CD14-positive monocyte (primary cell): ENCODE measurements at regions not wholly inside any gene's neighbourhood (a gene's known extent, or its start where the extent isn't known, plus 50 kb on each side); places are given as distances from the start of the nearest gene placed in this dataset.

ENCODE experiments used
- DNase-seq, 3 donors: peaks; one replicate each; pipeline ENCODE4 v3.0.0-alpha.2; 2011 to 2022
- H2AFZ ChIP-seq: 2 replicates; pipeline ENCODE4 v1.6.0; 2012; ENCODE audit warnings: mild to moderate bottlenecking, low read depth, low read length, inconsistent platforms; ENCODE audit not compliant: insufficient read depth, poor library complexity, severe bottlenecking
- H3K27ac ChIP-seq, 2 donors: 1 replicate in 1 of 2; 2 replicates in 1 of 2; pipeline ENCODE4 v1.5.1; 2012 to 2013; ENCODE audit warnings: low read length in 2 of 2, control low read depth in 1 of 2, inconsistent platforms in 1 of 2, low read depth in 1 of 2, mild to moderate bottlenecking in 1 of 2
- H3K27me3 ChIP-seq, 2 donors: one replicate each; pipeline versions ENCODE4 v1.6.0 to v1.6.1; 2011 to 2013; ENCODE audit warnings: low read length in 2 of 2; ENCODE audit not compliant: control insufficient read depth in 2 of 2, insufficient read depth in 2 of 2
- H3K36me3 ChIP-seq, 2 donors: replicated peaks in 1 of 2; 1 replicate in 1 of 2; 2 replicates in 1 of 2; pipeline versions ENCODE4 v1.5.1 to v1.6.1; 2012 to 2013; ENCODE audit warnings: low read length in 2 of 2, control low read depth in 1 of 2, inconsistent platforms in 1 of 2, mild to moderate bottlenecking in 1 of 2; ENCODE audit not compliant: insufficient read depth in 2 of 2, control insufficient read depth in 1 of 2
- H3K4me1 ChIP-seq, 2 donors: 1 replicate in 1 of 2; 2 replicates in 1 of 2; pipeline versions ENCODE4 v1.5.1 to v1.6.1; 2012 to 2013; ENCODE audit warnings: low read length in 2 of 2, control low read depth in 1 of 2, inconsistent platforms in 1 of 2, mild to moderate bottlenecking in 1 of 2, moderate library complexity in 1 of 2; ENCODE audit not compliant: insufficient read depth in 2 of 2, control insufficient read depth in 1 of 2
- H3K4me2 ChIP-seq: replicated peaks from 2 replicates; pipeline ENCODE3; 2012; ENCODE audit warnings: low read length, moderate library complexity, mild to moderate bottlenecking; ENCODE audit not compliant: poor library complexity, severe bottlenecking; ENCODE audit errors: extremely low read depth
- H3K4me3 ChIP-seq, 3 experiments: fragments of 200-600 bp in 1 of 3; sonication (generic) in 1 of 3; replicated peaks in 1 of 3; 1 replicate in 2 of 3; 2 replicates in 1 of 3; pipeline ENCODE4 v1.5.1; 2011 to 2013; ENCODE audit warnings: low read length in 3 of 3, mild to moderate bottlenecking in 3 of 3, control low read depth in 2 of 3, low read depth in 2 of 3, inconsistent platforms in 1 of 3, moderate library complexity in 1 of 3
- H3K79me2 ChIP-seq: 2 replicates; pipeline ENCODE4 v1.6.0; 2012; ENCODE audit warnings: mild to moderate bottlenecking, control low read depth, inconsistent platforms, low read length, moderate library complexity; ENCODE audit not compliant: insufficient read depth
- H3K9ac ChIP-seq: 2 replicates; pipeline ENCODE4 v1.6.0; 2017; ENCODE audit warnings: low read length, mild to moderate bottlenecking; ENCODE audit not compliant: insufficient read depth, poor library complexity, severe bottlenecking
- H3K9me3 ChIP-seq, 2 donors: replicated peaks in 1 of 2; 1 replicate in 1 of 2; 2 replicates in 1 of 2; pipeline versions ENCODE4 v1.5.1 to v1.6.1; 2012 to 2013; ENCODE audit warnings: low read length in 2 of 2, control low read depth in 1 of 2; ENCODE audit not compliant: control insufficient read depth in 1 of 2, insufficient read depth in 1 of 2
- H4K20me1 ChIP-seq: 2 replicates; pipeline ENCODE4 v1.6.0; 2012; ENCODE audit warnings: mild to moderate bottlenecking, low read length, control low read depth, moderate library complexity; ENCODE audit not compliant: insufficient read depth
- H3K27ac Mint-ChIP-seq, 7 donors: one replicate each; pipeline ENCODE4 v1.8.0; 2020; ENCODE audit warnings: mild to moderate bottlenecking in 7 of 7, mixed read lengths in 7 of 7, moderate library complexity in 6 of 7, inconsistent platforms in 2 of 7
- H3K27me3 Mint-ChIP-seq, 3 donors: one replicate each; pipeline ENCODE4 v1.8.0; 2021 to 2022; ENCODE audit warnings: low read depth in 3 of 3, mild to moderate bottlenecking in 3 of 3, mixed read lengths in 3 of 3, moderate library complexity in 3 of 3, inconsistent platforms in 1 of 3
- H3K36me3 Mint-ChIP-seq, 2 donors: one replicate each; pipeline ENCODE4 v1.8.0; 2020; ENCODE audit warnings: mixed read lengths in 2 of 2, inconsistent platforms in 1 of 2, mild to moderate bottlenecking in 1 of 2
- H3K4me1 Mint-ChIP-seq: one replicate; pipeline ENCODE4 v1.8.0; 2020; ENCODE audit warnings: mild to moderate bottlenecking, mixed read lengths
- H3K4me3 Mint-ChIP-seq, 2 donors: one replicate each; pipeline ENCODE4 v1.8.0; 2020; ENCODE audit warnings: mild to moderate bottlenecking in 2 of 2, mixed read lengths in 2 of 2, moderate library complexity in 1 of 2
- H3K9me3 Mint-ChIP-seq, 7 donors: one replicate each; pipeline ENCODE4 v1.8.0; 2020 to 2022; ENCODE audit warnings: mixed read lengths in 7 of 7, mild to moderate bottlenecking in 6 of 7, moderate library complexity in 6 of 7, inconsistent platforms in 2 of 7
- CTCF ChIP-seq: fragments of 200-600 bp; IDR thresholded peaks from one replicate; pipeline ENCODE4 v1.8.0; 2022; ENCODE audit warnings: antibody characterized with exemption, mild to moderate bottlenecking
- WGBS: methylation state at CpG from one replicate; pipeline ENCODE4 v1.1.5; 2013; ENCODE audit warnings: missing lambda C conversion rate; ENCODE audit not compliant: insufficient coverage; 5-methylcytosine and 5-hydroxymethylcytosine counted together
- intact Hi-C, 2 donors: fragments of 100-400 bp; cut with micrococcal nuclease; formaldehyde crosslinking; loops; one replicate each; pipeline versions ENCODE4 v1.15.0 to v1.15.1; 2023

DNA sequence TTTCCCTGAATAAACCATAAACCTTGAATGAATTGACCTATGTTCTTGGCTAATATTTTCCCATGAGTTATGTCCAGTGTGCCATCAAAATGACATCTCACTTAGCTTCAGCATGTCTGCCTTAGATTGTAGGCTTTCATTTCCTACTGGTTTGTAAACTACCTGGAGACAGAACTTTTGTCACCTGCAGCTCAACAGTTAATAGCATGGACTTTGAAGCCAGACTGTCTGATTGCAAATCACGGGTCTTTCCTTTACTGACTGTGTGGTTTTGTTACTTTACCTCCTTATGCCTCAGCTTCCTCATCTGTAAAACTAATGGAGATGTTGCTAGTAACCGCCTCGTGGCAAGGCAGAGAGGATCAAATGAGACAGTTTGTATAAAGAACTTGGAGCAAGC lies 187.1 kb downstream of the SUCLG1 start:
- Histone ChIP-seq H3K4me2 (no peak overlapping the region), H4K20me1 (no peaks in the 10 kb centered on the region), H3K27ac (no peak overlapping the region), H3K9ac (no peak overlapping the region), H2AFZ (no peak overlapping the region), H3K4me3 (no peak overlapping the region), H3K79me2 (no peaks in the 10 kb centered on the region), H3K9me3 (no peaks in the 10 kb centered on the region), H3K4me1 (no peaks in the 10 kb centered on the region), H3K27me3 (no peaks in the 10 kb centered on the region), H3K36me3 (no peaks in the 10 kb centered on the region)
- Mint-ChIP-seq H3K4me3 (no peak overlapping the region), H3K4me1 (no peaks in the 10 kb centered on the region), H3K27ac (no peak overlapping the region), H3K27me3 (peaks cover 0 to 1% (median 0%) of the 10 kb centered on the region in 3 donors), H3K36me3 (no peaks in the 10 kb centered on the region), H3K9me3 (peaks cover 0 to 5% (median 0%) of the 10 kb centered on the region in 7 donors)
- no peak for DNase-seq
- TF ChIP-seq CTCF = no peak
- WGBS = 90% methylated on average over 2 of the region's 3 CpGs
- intact Hi-C loops = no loop called here

DNA sequence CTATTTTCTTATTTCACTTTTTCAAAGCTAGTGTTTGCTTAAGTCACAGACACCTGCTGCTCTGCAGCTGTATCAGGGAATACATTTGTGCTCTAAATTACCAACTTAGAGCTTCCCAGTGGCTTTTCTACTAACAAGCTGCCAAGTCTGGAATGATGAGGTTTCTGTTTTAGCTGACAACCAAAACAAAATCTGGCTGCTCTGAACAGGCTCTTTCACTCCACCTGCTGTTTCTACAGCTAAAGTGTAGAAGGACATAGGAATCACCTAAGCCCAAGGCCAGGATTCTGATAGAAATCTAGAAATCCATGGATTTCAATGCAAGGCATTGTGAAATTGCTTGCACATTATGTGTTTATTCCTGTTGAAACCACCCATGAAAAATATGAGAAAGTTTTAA lies 201.2 kb downstream of the SUCLG1 start:
- Histone ChIP-seq H3K9me3 (peaks cover 7 to 12% of the 10 kb centered on the region in 2 donors), H3K4me2 (no peak overlapping the region), H3K27me3 (no peaks in the 10 kb centered on the region), H3K4me1 (no peaks in the 10 kb centered on the region), H3K9ac (no peak overlapping the region), H3K79me2 (no peaks in the 10 kb centered on the region), H2AFZ (no peak overlapping the region), H3K36me3 (no peaks in the 10 kb centered on the region), H4K20me1 (no peaks in the 10 kb centered on the region), H3K4me3 (no peak overlapping the region), H3K27ac (no peak overlapping the region)
- H3K9me3 Mint-ChIP-seq = peaks cover 3 to 16% (median 9%) of the 10 kb centered on the region in 7 donors
- H3K36me3 Mint-ChIP-seq = no peaks in the 10 kb centered on the region
- no peaks in the 10 kb centered on the region for H3K4me1 Mint-ChIP-seq
- no peak for TF ChIP-seq CTCF
- H3K27me3 Mint-ChIP-seq = peaks cover 0 to 2% (median 0%) of the 10 kb centered on the region in 3 donors
- no peak overlapping the region for H3K27ac Mint-ChIP-seq
- intact Hi-C loops = no loop called here
- no peak for DNase-seq
- H3K4me3 Mint-ChIP-seq = no peak overlapping the region
